HG03432 (cell line): ENCODE measurements at regions not wholly inside any gene's neighbourhood (a gene's known extent, or its start where the extent isn't known, plus 50 kb on each side); places are given as distances from the start of the nearest gene placed in this dataset.

Experiments
- ATAC-seq: cut with Tn5 transposase; IDR thresholded peaks from one replicate; pipeline ENCODE4 v1.9.1; 2021; ENCODE audit warnings: mild to moderate bottlenecking, moderate library complexity; ENCODE audit not compliant: unreplicated experiment

GRCh38 chr10:83164156-83164555, 975.2 kb upstream of the GHITM start:
- ATAC-seq, result no peak

GRCh38 chr10:83165265-83165664, 974.0 kb upstream of the GHITM start:
- no peak for ATAC-seq

DNA sequence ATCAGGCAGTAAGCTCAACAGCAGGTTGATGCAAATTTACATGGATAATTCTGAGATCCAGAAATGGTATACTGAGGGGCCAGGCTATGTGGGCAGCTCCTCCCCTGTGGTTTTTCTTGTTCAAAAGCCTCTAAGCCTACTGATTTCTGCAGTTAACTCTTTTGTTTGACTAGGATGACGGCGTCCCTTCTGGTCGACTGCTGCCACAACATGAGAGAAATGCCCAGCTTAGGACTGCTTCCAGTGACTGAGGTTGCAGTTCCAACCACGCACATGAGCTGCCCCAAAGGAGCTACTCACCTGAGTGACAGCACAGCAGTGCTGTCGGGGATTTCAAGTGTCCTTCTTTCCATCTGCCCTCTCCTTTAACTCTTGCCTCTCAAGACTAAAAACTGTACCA, 973.0 kb upstream of the GHITM start:
- no peak for ATAC-seq

DNA sequence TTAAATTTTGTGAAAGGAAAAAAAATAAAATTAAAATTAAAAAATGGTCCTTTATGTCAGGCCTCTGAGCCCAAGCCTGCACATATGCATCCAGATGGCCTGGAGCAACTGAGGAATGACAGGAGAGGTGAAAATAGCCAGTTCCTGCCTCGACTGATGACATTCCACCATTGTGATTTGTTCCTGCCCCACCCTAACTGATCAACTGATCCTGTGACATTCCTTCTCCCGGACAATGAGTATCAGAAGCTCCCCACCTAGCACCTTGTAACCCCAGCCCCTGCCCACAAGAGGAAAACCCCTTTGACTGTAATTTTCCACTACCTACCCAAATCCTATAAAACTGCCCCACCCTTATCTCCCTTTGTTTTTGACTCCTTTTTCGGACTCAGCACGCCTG, 972.2 kb upstream of the GHITM start:
- no peak for ATAC-seq

DNA sequence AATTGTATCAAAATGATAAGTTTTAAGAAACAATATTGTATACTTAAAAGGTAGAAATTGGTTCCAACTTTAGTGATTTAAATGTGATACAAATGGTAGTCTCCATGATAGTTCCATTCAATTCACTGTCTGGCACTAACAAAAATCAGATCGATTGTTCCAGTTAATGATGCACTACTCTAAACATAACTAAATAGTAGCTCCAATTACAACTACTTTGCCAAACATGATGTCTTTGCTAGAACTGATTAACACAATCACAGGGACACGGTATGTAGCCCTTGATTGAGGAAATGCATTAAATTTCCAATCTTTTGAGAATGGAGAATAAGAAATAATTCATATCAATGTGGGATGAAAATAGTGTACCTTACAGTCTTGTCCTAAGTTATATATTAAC, 962.4 kb upstream of the GHITM start:
- no peak for ATAC-seq

- ATAC-seq, result no peak
Observed at GRCh38 chr10:83178526-83178925, 960.8 kb upstream of the GHITM start.

GRCh38 chr10:83179371-83179770, 959.9 kb upstream of the GHITM start:
- no peak for ATAC-seq

- no peak for ATAC-seq
Observed at GRCh38 chr10:83182076-83182475, 957.2 kb upstream of the GHITM start.

GRCh38 chr10:83184641-83185040, 954.7 kb upstream of the GHITM start:
- no peak for ATAC-seq

- ATAC-seq, result no peak
Observed at GRCh38 chr10:83190614-83191013, 948.7 kb upstream of the GHITM start.

DNA sequence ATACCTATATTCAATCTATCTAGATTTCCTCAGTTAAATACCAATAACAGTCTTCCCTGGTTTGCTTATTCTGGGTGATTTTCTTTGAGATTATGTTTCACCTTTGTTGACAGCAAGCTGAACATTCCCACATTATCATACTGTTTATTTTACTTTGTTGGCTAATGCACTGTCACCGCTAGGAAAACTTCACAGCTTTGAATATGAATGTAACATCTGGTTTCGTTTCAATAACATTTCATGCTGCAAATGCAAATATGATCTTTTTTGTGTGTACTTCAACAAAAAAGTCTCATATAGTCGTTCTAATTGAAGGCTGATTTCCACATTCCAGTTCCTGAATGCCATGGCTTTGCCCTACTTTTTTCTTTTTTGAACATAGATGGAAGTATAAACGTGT, 946.3 kb upstream of the GHITM start:
- ATAC-seq, result no peak

DNA sequence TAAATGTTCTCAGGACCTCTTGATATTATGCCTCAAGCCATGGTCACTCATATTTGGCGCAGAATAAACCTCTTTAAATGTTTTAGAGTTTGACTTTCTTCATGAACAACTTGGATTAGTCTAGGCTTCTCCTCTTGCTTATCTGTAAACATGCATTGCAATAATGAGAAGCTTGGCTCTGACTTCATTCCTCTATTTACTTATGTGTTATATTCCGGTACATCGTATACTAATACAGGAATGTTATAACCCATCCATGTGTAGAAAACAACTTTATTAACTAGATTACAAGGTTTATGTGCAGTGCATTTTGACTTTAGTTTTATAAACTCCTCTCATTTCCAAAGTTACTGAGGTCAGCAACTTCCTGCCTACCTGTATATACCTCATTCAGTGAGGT, 944.3 kb upstream of the GHITM start:
- no peak for ATAC-seq

GRCh38 chr10:83199374-83199773, 939.9 kb upstream of the GHITM start:
- ATAC-seq, result no peak

DNA sequence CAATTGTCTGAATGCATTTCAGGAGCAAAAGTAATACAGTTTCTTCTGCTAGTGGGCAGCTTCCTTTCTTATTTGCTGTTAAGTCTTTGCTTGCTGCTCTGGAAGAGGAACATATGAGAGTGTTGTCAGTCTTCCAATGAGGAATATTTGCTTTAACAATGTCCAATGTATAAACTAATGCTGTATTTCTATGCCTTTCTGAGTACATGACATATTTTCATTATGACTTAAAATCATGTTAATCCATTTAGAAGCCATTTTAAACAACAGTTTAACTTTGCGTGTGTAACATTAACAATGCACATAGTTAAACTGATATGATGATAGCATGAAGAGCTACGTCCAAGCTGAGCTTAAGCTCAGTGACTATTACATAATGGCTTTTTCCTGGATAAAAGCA, 933.4 kb upstream of the GHITM start:
- no peak for ATAC-seq

GRCh38 chr10:83212632-83213334, 926.5 kb upstream of the GHITM start:
- ATAC-seq, result no peak

GRCh38 chr10:83214136-83214535, 925.2 kb upstream of the GHITM start:
- ATAC-seq, result no peak

GRCh38 chr10:83218205-83218604, 921.1 kb upstream of the GHITM start:
- no peak for ATAC-seq

- no peak for ATAC-seq
Observed at GRCh38 chr10:83222300-83222699, 917.0 kb upstream of the GHITM start.

DNA sequence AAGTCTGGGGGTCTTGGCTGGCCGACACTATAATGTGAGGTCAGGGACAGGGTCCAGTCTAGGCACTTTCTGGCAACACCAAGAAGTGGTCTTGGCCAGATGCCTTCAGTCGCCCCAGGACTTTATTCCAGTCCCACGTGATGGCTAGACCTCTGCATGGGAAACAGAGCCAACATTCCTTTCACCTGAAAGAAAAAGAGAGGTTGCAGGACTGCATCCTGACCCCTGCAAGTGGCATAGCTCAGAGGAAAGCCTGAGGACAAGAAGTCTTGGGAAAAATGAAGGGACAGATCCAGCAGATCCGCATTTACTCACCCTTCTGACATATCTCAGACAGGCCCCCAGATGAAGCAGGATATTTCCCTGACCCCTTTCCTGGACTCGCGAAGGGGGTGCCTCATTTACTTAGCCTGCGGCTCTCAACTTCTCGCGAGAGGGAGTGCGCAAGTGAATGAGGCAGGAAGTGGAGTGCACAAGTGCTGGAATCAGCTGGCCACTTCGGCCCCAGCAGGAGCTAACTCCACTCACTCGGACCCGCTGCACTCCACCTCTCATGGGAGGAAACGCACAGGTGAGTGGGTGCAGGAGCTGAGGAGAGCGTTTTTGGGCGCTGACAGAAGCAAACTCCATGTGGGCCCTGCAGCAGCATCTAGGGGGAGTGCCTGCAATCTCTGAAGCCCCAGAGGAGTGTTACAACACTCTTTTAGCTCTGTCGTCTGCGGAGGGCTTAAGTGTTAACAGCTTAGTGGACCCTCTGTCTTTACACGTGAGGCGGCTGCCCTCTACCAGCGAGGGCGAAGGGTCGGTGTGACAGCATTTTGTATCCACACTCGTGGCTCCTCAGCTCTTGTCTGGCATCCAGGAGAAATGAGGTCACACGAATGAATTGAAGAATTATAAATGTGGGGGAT, 916.2 kb upstream of the GHITM start:
- no peak for ATAC-seq

- no peak for ATAC-seq
Observed at GRCh38 chr10:83225781-83226180, 913.5 kb upstream of the GHITM start.

DNA sequence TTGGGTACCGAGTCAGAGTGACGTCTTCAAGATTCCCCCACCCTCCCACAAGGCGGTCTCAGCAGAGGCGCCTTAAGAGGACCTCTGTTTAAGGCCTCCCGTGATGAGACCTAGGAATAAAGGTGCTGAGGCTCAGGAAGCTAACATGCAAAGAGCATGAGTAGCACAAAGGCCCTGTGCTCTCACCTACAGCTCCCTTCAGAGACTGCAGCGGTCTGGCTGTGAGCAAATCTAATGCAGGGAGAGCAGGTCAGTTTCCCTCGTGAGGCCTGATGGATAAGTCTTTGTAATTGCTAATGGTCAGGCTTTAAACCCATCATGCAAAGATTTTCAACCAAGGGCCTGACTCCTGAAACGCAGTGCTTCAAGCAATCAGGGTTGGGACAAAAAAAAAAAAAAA, 909.3 kb upstream of the GHITM start:
- ATAC-seq, result no peak

- ATAC-seq, result no peak
Observed at GRCh38 chr10:83233691-83234090, 905.6 kb upstream of the GHITM start.
